ENCODE measurements at regions not wholly inside any gene's neighbourhood (a gene's known extent, or its start where the extent isn't known, plus 50 kb on each side); places are given as distances from the start of the nearest gene placed in this dataset.

GRCh38 chr15:95017666-95018328 lies 786.4 kb downstream of the MCTP2 start:
- Mint-ChIP-seq H3K4me1 (peaks cover 19% of the 10 kb centered on the region; the same call in 2 of the 3 replicates), H3K27me3 (ENCODE audit: insufficient read depth, low read depth, poor library complexity) (peaks cover 2% of the 10 kb centered on the region), H3K36me3 (ENCODE audit: low read depth) (no peaks in the 10 kb centered on the region), H3K9me3 (no peaks in the 10 kb centered on the region), H3K27ac (no peak overlapping the region), H3K4me3 (no peak overlapping the region)
- no peaks in the 10 kb centered on the region for H3K36me3 ChIP-seq (ENCODE audit: insufficient read depth)
- H3K27me3 ChIP-seq (ENCODE audit: insufficient read depth) = no peaks in the 10 kb centered on the region
- H3K9me2 ChIP-seq (ENCODE audit: insufficient read depth) = no peaks in the 10 kb centered on the region
- ATAC-seq (peak; percentile 81), DNase-seq (ENCODE audit: low spot score) (peak; percentile 41)
- TF ChIP-seq, protein P1, sequence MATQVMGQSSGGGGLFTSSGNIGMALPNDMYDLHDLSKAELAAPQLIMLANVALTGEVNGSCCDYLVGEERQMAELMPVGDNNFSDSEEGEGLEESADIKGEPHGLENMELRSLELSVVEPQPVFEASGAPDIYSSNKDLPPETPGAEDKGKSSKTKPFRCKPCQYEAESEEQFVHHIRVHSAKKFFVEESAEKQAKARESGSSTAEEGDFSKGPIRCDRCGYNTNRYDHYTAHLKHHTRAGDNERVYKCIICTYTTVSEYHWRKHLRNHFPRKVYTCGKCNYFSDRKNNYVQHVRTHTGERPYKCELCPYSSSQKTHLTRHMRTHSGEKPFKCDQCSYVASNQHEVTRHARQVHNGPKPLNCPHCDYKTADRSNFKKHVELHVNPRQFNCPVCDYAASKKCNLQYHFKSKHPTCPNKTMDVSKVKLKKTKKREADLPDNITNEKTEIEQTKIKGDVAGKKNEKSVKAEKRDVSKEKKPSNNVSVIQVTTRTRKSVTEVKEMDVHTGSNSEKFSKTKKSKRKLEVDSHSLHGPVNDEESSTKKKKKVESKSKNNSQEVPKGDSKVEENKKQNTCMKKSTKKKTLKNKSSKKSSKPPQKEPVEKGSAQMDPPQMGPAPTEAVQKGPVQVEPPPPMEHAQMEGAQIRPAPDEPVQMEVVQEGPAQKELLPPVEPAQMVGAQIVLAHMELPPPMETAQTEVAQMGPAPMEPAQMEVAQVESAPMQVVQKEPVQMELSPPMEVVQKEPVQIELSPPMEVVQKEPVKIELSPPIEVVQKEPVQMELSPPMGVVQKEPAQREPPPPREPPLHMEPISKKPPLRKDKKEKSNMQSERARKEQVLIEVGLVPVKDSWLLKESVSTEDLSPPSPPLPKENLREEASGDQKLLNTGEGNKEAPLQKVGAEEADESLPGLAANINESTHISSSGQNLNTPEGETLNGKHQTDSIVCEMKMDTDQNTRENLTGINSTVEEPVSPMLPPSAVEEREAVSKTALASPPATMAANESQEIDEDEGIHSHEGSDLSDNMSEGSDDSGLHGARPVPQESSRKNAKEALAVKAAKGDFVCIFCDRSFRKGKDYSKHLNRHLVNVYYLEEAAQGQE (IDR thresholded peaks at IDR 0.05; ENCODE audit: unreplicated experiment) = no peak
- TF ChIP-seq STAT1 (IDR thresholded peaks at IDR 0.05; ENCODE audit: unreplicated experiment) = no peak
- TF ChIP-seq ETS1 (IDR thresholded peaks at IDR 0.05) = no peak
- TF ChIP-seq NANOG (IDR thresholded peaks at IDR 0.05; ENCODE audit: borderline replicate concordance) = no peak
- no peak for TF ChIP-seq JUNB (IDR thresholded peaks at IDR 0.05; ENCODE audit: unreplicated experiment)
- no peak for TF ChIP-seq ZNF331 (CRISPR knock-in tag; IDR thresholded peaks at IDR 0.05; ENCODE audit: low read depth)
- TF ChIP-seq, protein P2, sequence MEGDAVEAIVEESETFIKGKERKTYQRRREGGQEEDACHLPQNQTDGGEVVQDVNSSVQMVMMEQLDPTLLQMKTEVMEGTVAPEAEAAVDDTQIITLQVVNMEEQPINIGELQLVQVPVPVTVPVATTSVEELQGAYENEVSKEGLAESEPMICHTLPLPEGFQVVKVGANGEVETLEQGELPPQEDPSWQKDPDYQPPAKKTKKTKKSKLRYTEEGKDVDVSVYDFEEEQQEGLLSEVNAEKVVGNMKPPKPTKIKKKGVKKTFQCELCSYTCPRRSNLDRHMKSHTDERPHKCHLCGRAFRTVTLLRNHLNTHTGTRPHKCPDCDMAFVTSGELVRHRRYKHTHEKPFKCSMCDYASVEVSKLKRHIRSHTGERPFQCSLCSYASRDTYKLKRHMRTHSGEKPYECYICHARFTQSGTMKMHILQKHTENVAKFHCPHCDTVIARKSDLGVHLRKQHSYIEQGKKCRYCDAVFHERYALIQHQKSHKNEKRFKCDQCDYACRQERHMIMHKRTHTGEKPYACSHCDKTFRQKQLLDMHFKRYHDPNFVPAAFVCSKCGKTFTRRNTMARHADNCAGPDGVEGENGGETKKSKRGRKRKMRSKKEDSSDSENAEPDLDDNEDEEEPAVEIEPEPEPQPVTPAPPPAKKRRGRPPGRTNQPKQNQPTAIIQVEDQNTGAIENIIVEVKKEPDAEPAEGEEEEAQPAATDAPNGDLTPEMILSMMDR (conservative IDR thresholded peaks at IDR 0.05; ENCODE audit: low read depth in 2 of 2) = no peak
- TF ChIP-seq ZNF114 (CRISPR knock-in tag; IDR thresholded peaks at IDR 0.05) = no peak
- TF ChIP-seq POLR2AphosphoS5 (IDR thresholded peaks at IDR 0.05; ENCODE audit: low read depth) = no peak
- TF ChIP-seq EZH2 (IDR thresholded peaks at IDR 0.05; ENCODE audit: low read depth, unreplicated experiment) = no peak
- TF ChIP-seq ZNF462 (CRISPR knock-in tag; IDR thresholded peaks at IDR 0.05) = no peak
- no peak for TF ChIP-seq CREB1 (CRISPR knock-in tag; IDR thresholded peaks at IDR 0.05; ENCODE audit: low read depth)
- no peak for TF ChIP-seq EZH2phosphoT487 (IDR thresholded peaks at IDR 0.05; ENCODE audit: unreplicated experiment)
- H3K4me2 ChIP-seq = no peak overlapping the region
- no peaks in the 10 kb centered on the region for H4K20me1 ChIP-seq (replicated peaks; ENCODE audit: insufficient read depth)
- H3K79me2 ChIP-seq (replicated peaks; ENCODE audit: insufficient read depth) = no peaks in the 10 kb centered on the region
- no peak overlapping the region for H3K4me3 ChIP-seq
- H3K27ac ChIP-seq (ENCODE audit: low read depth) = no peak overlapping the region
- H2AFZ ChIP-seq = no peak overlapping the region
- peaks cover 9% of the 10 kb centered on the region; the same call in 1 of the 2 replicates for H3K4me1 ChIP-seq (ENCODE audit: insufficient read depth)
- no peaks in the 10 kb centered on the region for H3F3A ChIP-seq (replicated peaks; ENCODE audit: low read depth)
